PC-3 (cell line): ENCODE measurements at regions not wholly inside any gene's neighbourhood (a gene's known extent, or its start where the extent isn't known, plus 50 kb on each side); places are given as distances from the start of the nearest gene placed in this dataset.
A peak's percentile ranks its signal among the peaks of the same experiment; 100 is the strongest.

Source experiments
- ATAC-seq: fragments of 200-7000 bp; cut with Tn5 transposase; 2 replicates; pipeline ENCODE4 v1.9.1; 2020; ENCODE audit warnings: mild to moderate bottlenecking, moderate library complexity
- BruUV-seq: library from RNA; stranded (reverse); fragments of 400-500 nt; replicated peaks from 2 replicates; lab custom pipeline; 2021; lab: Mats Ljungman, UMichigan
- CTCF ChIA-PET: fragments of 300-600 bp; sonication (Branson Sonifier 250); formaldehyde crosslinking; loops from one replicate; lab custom pipeline; 2022; ENCODE audit warnings: antibody characterized with exemption; lab: Charles Lee
- POLR2A ChIA-PET: fragments of 300-600 bp; sonication (Branson Sonifier 250); formaldehyde crosslinking; loops from one replicate; lab custom pipeline; 2022; ENCODE audit warnings: antibody characterized with exemption; ENCODE audit not compliant: unreplicated experiment; lab: Charles Lee
- DNase-seq: peaks from one replicate; pipeline ENCODE4 v3.0.0-alpha.2; 2015
- H2AFZ ChIP-seq: fragments of 300-600 bp; sonication (generic); 2 replicates; pipeline ENCODE4 v1.6.0; 2016; ENCODE audit warnings: antibody characterized with exemption, low read length
- H3F3A ChIP-seq: fragments of 300-600 bp; sonication (generic); one replicate; pipeline ENCODE4 v1.6.0; 2017; ENCODE audit warnings: antibody characterized with exemption, low read length, control low read depth, mild to moderate bottlenecking; ENCODE audit not compliant: unreplicated experiment
- H3K27ac ChIP-seq: fragments of 300-600 bp; sonication (generic); 2 replicates; pipeline ENCODE4 v1.5.1; 2016; ENCODE audit warnings: mild to moderate bottlenecking, low read length
- H3K27me3 ChIP-seq: fragments of 300-600 bp; sonication (generic); 2 replicates; pipeline ENCODE4 v1.6.1; 2016; ENCODE audit warnings: low read length, mixed read lengths
- H3K36me3 ChIP-seq: fragments of 300-600 bp; sonication (generic); 2 replicates; pipeline ENCODE4 v1.6.1; 2016; ENCODE audit warnings: low read depth, mixed run types, low read length, mixed read lengths
- H3K4me1 ChIP-seq: fragments of 300-600 bp; sonication (generic); 2 replicates; pipeline ENCODE4 v1.5.1; 2016; ENCODE audit warnings: low read length; ENCODE audit not compliant: insufficient read depth
- H3K4me2 ChIP-seq: fragments of 300-600 bp; sonication (generic); 2 replicates; pipeline ENCODE4 v1.6.0; 2016; ENCODE audit warnings: low read length
- H3K4me3 ChIP-seq: fragments of 300-600 bp; sonication (generic); 2 replicates; pipeline ENCODE4 v1.5.1; 2016; ENCODE audit warnings: mild to moderate bottlenecking, low read length, mixed read lengths
- H3K79me2 ChIP-seq: fragments of 300-600 bp; sonication (generic); 2 replicates; pipeline ENCODE4 v1.6.1; 2017; ENCODE audit warnings: low read length, mixed read lengths
- H3K9ac ChIP-seq: fragments of 300-600 bp; sonication (generic); 2 replicates; pipeline ENCODE4 v1.6.0; 2016; ENCODE audit warnings: mild to moderate bottlenecking, low read length
- H3K9me2 ChIP-seq: fragments of 300-600 bp; sonication (generic); replicated peaks from 2 replicates; pipeline ENCODE4 v1.6.1; 2016; ENCODE audit warnings: mixed run types, low read length, mixed read lengths
- H3K9me3 ChIP-seq: fragments of 300-600 bp; sonication (generic); 2 replicates; pipeline ENCODE4 v1.6.1; 2016; ENCODE audit warnings: low read length, mixed read lengths
- H4K20me1 ChIP-seq: fragments of 300-600 bp; sonication (generic); 2 replicates; pipeline ENCODE4 v1.6.1; 2016; ENCODE audit warnings: low read length, mixed read lengths
- CTCF ChIP-seq: fragments of 300-600 bp; sonication (generic); conservative IDR thresholded peaks from 2 replicates; pipeline ENCODE4 v1.5.1; 2017; ENCODE audit warnings: antibody characterized with exemption, low read depth, mild to moderate bottlenecking, low read length
- EZH2 ChIP-seq: fragments of 300-600 bp; sonication (generic); IDR thresholded peaks from one replicate; pipeline ENCODE4 v1.6.1; 2017; ENCODE audit warnings: antibody characterized with exemption, mild to moderate bottlenecking, low read length; ENCODE audit not compliant: unreplicated experiment
- EZH2phosphoT487 ChIP-seq: fragments of 300-600 bp; sonication (generic); IDR thresholded peaks from 2 replicates; pipeline ENCODE4 v1.6.1; 2018; ENCODE audit warnings: mild to moderate bottlenecking, antibody characterized with exemption, low read length, borderline replicate concordance
- intact Hi-C: fragments of 100-400 bp; cut with micrococcal nuclease; formaldehyde crosslinking; loops from 2 replicates; pipeline ENCODE4 v1.9.0; 2023

DNA sequence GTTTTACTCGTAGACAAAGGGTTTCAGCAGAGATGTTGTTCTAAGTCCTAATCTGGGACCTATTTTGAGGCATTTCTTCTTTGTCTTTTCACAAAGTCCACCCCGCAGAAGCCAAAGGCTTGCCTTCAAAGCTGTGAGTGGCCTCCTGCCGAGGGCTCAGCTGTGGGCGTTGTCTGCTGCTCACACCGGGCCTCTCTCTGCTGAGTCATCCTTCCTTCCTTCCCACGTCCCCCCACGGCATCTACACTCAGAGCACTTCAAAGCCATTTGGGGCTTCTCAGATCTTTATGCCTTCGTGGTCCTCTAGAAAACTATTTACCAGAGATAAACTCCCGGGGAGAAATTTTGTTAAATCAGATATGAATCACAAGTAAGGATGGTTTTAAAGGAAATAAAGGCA is 115.9 kb upstream of the TMPO start:
- H3K4me3 ChIP-seq = no peak overlapping the region
- no peaks in the 10 kb centered on the region for H3K36me3 ChIP-seq
- ATAC-seq = peak; percentile 60; the same call in 1 of the 2 replicates
- intact Hi-C loops = loop anchor here (10.0 kb wide), 1 partner anchor 395 kb away; no protein-coding TSS in a partner anchor
- TF ChIP-seq EZH2phosphoT487 = no peak
- TF ChIP-seq CTCF = no peak
- no peak for TF ChIP-seq EZH2
- ChIA-PET POLR2A (no interaction called here), CTCF (no interaction called here)
- peaks cover 21% of the 10 kb centered on the region for H3K4me1 ChIP-seq
- H3K27ac ChIP-seq = no peak overlapping the region
- no peaks in the 10 kb centered on the region for H4K20me1 ChIP-seq
- peak; percentile 64 for DNase-seq
- H2AFZ ChIP-seq = peak overlapping the region; percentile 51
- H3K9ac ChIP-seq = no peak overlapping the region
- no peaks in the 10 kb centered on the region for H3K27me3 ChIP-seq
- H3K4me2 ChIP-seq = peak overlapping the region; percentile 21; the same call in 1 of the 2 replicates
- H3K9me2 ChIP-seq = no peaks in the 10 kb centered on the region
- no peaks in the 10 kb centered on the region for H3K79me2 ChIP-seq
- H3K9me3 ChIP-seq = no peaks in the 10 kb centered on the region
- BruUV-seq = no TSS peak
- H3F3A ChIP-seq = no peaks in the 10 kb centered on the region

DNA sequence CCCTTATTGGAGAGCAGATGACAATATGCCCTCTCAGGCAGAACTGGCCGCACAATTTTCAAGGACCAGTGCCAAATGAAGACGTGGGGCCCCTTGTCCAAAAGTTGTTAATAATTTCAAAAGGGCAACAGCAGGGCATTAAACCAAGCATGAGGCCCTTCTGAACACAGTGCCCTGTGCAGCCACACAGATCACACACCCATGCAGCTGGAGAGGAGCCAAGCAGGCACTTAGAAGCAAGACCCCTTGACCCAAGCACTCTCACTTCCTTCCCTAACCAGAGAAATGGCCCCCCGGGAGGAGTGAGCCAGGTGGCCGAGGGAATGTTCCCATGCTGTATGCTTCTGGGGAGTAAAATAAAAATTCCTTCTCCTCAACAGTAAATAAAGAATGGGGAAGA is 114.0 kb upstream of the TMPO start:
- H3K9me3 ChIP-seq = no peaks in the 10 kb centered on the region
- peaks cover 21% of the 10 kb centered on the region for H3K4me1 ChIP-seq
- ATAC-seq = no peak
- H3K9ac ChIP-seq = no peak overlapping the region
- intact Hi-C loops = no loop called here
- TF ChIP-seq EZH2 (no peak), EZH2phosphoT487 (no peak), CTCF (no peak)
- no TSS peak for BruUV-seq
- H3K4me3 ChIP-seq = no peak overlapping the region
- H2AFZ ChIP-seq = no peak overlapping the region
- H3F3A ChIP-seq = no peaks in the 10 kb centered on the region
- H3K9me2 ChIP-seq = no peaks in the 10 kb centered on the region
- no peak overlapping the region for H3K4me2 ChIP-seq
- H3K27ac ChIP-seq = no peak overlapping the region
- H3K27me3 ChIP-seq = no peaks in the 10 kb centered on the region
- no peaks in the 10 kb centered on the region for H3K36me3 ChIP-seq
- CTCF ChIA-PET = no interaction called here
- no peak for DNase-seq
- H4K20me1 ChIP-seq = no peaks in the 10 kb centered on the region
- POLR2A ChIA-PET = no interaction called here
- no peaks in the 10 kb centered on the region for H3K79me2 ChIP-seq

- Histone ChIP-seq H3K4me1 (peaks cover 21% of the 10 kb centered on the region), H3K27me3 (no peaks in the 10 kb centered on the region), H3K9me3 (no peaks in the 10 kb centered on the region), H3K4me2 (no peak overlapping the region), H3K36me3 (no peaks in the 10 kb centered on the region), H4K20me1 (no peaks in the 10 kb centered on the region), H3F3A (no peaks in the 10 kb centered on the region), H2AFZ (no peak overlapping the region), H3K27ac (no peak overlapping the region), H3K9me2 (no peaks in the 10 kb centered on the region), H3K4me3 (no peak overlapping the region), H3K79me2 (no peaks in the 10 kb centered on the region), H3K9ac (no peak overlapping the region)
- POLR2A ChIA-PET = no interaction called here
- no peak for TF ChIP-seq EZH2phosphoT487
- no peak for TF ChIP-seq CTCF
- no peak for TF ChIP-seq EZH2
- intact Hi-C loops = no loop called here
- BruUV-seq = no TSS peak
- DNase-seq (peak; percentile 70), ATAC-seq (peak; percentile 34)
- CTCF ChIA-PET = no interaction called here
Measured at GRCh38 chr12:98402091-98402490, 113.3 kb upstream of the TMPO start.
